Neural cell (in vitro differentiated cells): ENCODE measurements at regions not wholly inside any gene's neighbourhood (a gene's known extent, or its start where the extent isn't known, plus 50 kb on each side); places are given as distances from the start of the nearest gene placed in this dataset.
"Not testable (repeated sequence)": the region's sequence is repeated elsewhere in the genome, so short reads cannot be mapped to it uniquely, and the experiment has no call there.

Source experiments
- H2AFZ ChIP-seq: fragments of 200-600, 300-800 bp; sonication (generic), shearing (Covaris generic); 2 replicates; pipeline ENCODE4 v1.6.0; 2014; ENCODE audit warnings: low read depth, mild to moderate bottlenecking, antibody characterized with exemption, low read length, moderate library complexity
- H3F3A ChIP-seq: fragments of 200-600 bp; shearing (Covaris generic); 2 replicates; pipeline ENCODE4 v1.6.1; 2016; ENCODE audit warnings: mild to moderate bottlenecking, moderate library complexity, mixed read lengths, antibody characterized with exemption, low read length; ENCODE audit not compliant: insufficient read depth, poor library complexity, severe bottlenecking
- H3K27ac ChIP-seq: fragments of 200-600, 300-800 bp; sonication (generic), shearing (Covaris generic); 2 replicates; pipeline ENCODE4 v1.5.1; 2014; ENCODE audit warnings: mild to moderate bottlenecking, low read length, moderate library complexity
- H3K27me3 ChIP-seq: fragments of 300-800, 200-600 bp; sonication (generic), shearing (Covaris generic); 2 replicates; pipeline ENCODE4 v1.6.0; 2014; ENCODE audit warnings: mild to moderate bottlenecking, low read depth, low read length, moderate library complexity; ENCODE audit not compliant: insufficient read depth
- H3K36me3 ChIP-seq: fragments of 300-800, 200-600 bp; sonication (generic), shearing (Covaris generic); 2 replicates; pipeline ENCODE4 v1.5.1; 2014; ENCODE audit warnings: mild to moderate bottlenecking, antibody characterized with exemption, low read length, moderate library complexity; ENCODE audit not compliant: insufficient read depth
- H3K4me2 ChIP-seq: fragments of 300-800, 200-600 bp; sonication (generic), shearing (Covaris generic); 2 replicates; pipeline ENCODE4 v1.6.0; 2014; ENCODE audit warnings: mild to moderate bottlenecking, low read length
- H3K4me3 ChIP-seq: fragments of 300-800, 200-600 bp; sonication (generic), shearing (Covaris generic); 2 replicates; pipeline ENCODE4 v1.5.1; 2014; ENCODE audit warnings: mild to moderate bottlenecking, low read length, moderate library complexity
- H3K79me2 ChIP-seq: fragments of 200-600 bp; shearing (Covaris generic); replicated peaks from 2 replicates; pipeline ENCODE4 v1.6.0; 2014; ENCODE audit warnings: mild to moderate bottlenecking, low read length, moderate library complexity; ENCODE audit not compliant: insufficient read depth
- H3K9ac ChIP-seq: fragments of 300-800, 200-600 bp; sonication (generic), shearing (Covaris generic); 2 replicates; pipeline ENCODE4 v1.6.1; 2016; ENCODE audit warnings: mild to moderate bottlenecking, low read length, mixed read lengths
- H3K9me2 ChIP-seq: fragments of 200-600 bp; shearing (Covaris generic); 2 replicates; pipeline ENCODE4 v1.6.1; 2016; ENCODE audit warnings: mild to moderate bottlenecking, low read length, mixed read lengths; ENCODE audit not compliant: insufficient read depth
- H3K9me3 ChIP-seq: fragments of 200-600, 300-800 bp; sonication (generic), shearing (Covaris generic); 2 replicates; pipeline ENCODE4 v1.6.1; 2016; ENCODE audit warnings: mild to moderate bottlenecking, mixed run types, low read length, moderate library complexity, mixed read lengths
- H4K20me1 ChIP-seq: fragments of 200-600 bp; shearing (Covaris generic); 2 replicates; pipeline ENCODE4 v1.6.1; 2016; ENCODE audit warnings: mild to moderate bottlenecking, mixed run types; ENCODE audit not compliant: insufficient read depth
- EP300 ChIP-seq: fragments of 450-650 bp; conservative IDR thresholded peaks from 2 replicates; pipeline ENCODE4 v1.6.1; 2014; ENCODE audit warnings: antibody characterized with exemption, mild to moderate bottlenecking, moderate library complexity; ENCODE audit not compliant: poor library complexity, severe bottlenecking
- EZH2 ChIP-seq: fragments of 200-600, 300-800 bp; shearing (Covaris generic), sonication (generic); IDR thresholded peaks from 2 replicates; pipeline ENCODE4 v1.6.1; 2014; ENCODE audit warnings: antibody characterized with exemption, low read length, borderline replicate concordance, mild to moderate bottlenecking; ENCODE audit not compliant: insufficient read depth, poor library complexity, severe bottlenecking
- MXI1 ChIP-seq: fragments of 450-650 bp; conservative IDR thresholded peaks from 2 replicates; pipeline ENCODE4 v1.6.1; 2014; ENCODE audit warnings: antibody characterized with exemption, mild to moderate bottlenecking; ENCODE audit not compliant: poor library complexity, severe bottlenecking
- POLR2AphosphoS5 ChIP-seq: IDR thresholded peaks from 2 replicates; pipeline ENCODE4 v1.6.1; 2012
- RAD21 ChIP-seq: fragments of 450-650 bp; conservative IDR thresholded peaks from 2 replicates; pipeline ENCODE4 v1.6.1; 2014; ENCODE audit warnings: antibody characterized with exemption, mild to moderate bottlenecking, moderate library complexity
- SMC3 ChIP-seq: fragments of 450-650 bp; conservative IDR thresholded peaks from 2 replicates; pipeline ENCODE4 v1.6.1; 2014; ENCODE audit warnings: antibody characterized with exemption, mild to moderate bottlenecking, moderate library complexity; ENCODE audit not compliant: poor library complexity
- TAF1 ChIP-seq: IDR thresholded peaks from 2 replicates; pipeline ENCODE4 v1.6.1; 2012; ENCODE audit warnings: low read depth
- TF ChIP-seq, protein P1 (sequence below): IDR thresholded peaks from 2 replicates; pipeline ENCODE4 v1.6.1; 2012; ENCODE audit warnings: borderline replicate concordance
- TF ChIP-seq, protein P2 (sequence below): fragments of 450-650 bp; IDR thresholded peaks from 2 replicates; pipeline ENCODE4 v1.5.1; 2014; ENCODE audit warnings: antibody characterized with exemption, mild to moderate bottlenecking, moderate library complexity; ENCODE audit not compliant: poor library complexity, severe bottlenecking

DNA sequence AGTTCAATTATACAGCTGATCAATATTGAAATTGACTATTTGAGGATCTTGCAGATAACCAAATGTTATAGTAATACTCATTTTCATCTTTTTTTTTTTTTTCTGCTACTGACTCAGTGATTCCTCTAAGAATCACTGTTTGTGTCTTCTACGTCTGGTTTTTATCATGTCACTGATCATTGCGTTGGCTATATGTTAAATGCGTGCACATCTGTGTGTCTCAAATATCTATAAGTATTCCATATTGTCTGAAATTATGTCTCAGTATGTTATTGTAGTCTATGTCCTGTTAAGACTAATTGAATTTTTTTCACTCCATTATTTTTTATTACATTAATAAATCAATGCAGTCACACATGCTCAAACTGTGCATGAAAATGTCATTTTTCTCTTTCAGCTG lies 200.5 kb downstream of the PCDH20 start:
- H3F3A ChIP-seq, result no peaks in the 10 kb centered on the region

DNA sequence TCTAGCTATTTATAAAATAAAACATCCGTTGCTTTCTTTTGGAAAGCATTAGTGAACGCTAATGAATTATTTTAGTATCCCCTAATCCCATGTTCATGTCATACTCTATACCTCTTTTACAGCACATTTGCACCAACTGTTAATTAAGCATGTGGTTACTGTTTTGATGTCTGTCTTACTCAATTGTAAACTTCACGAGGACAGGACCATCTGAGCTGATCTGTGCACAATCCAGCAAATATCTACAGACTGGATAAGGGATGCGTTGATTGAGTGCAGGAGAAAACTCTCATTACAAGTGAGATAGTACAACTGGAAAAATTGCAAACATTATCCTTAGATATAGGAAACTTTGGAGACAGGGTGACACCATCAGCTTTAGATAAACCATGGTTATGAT lies 201.1 kb downstream of the PCDH20 start:
- H3K27ac ChIP-seq, result no peak overlapping the region
- H3K4me3 ChIP-seq, result no peak overlapping the region
- H3K9me3 ChIP-seq, result peaks cover 3% of the 10 kb centered on the region
- H3F3A ChIP-seq, result no peaks in the 10 kb centered on the region
- no peak overlapping the region for H2AFZ ChIP-seq
- TF ChIP-seq, protein P1, sequence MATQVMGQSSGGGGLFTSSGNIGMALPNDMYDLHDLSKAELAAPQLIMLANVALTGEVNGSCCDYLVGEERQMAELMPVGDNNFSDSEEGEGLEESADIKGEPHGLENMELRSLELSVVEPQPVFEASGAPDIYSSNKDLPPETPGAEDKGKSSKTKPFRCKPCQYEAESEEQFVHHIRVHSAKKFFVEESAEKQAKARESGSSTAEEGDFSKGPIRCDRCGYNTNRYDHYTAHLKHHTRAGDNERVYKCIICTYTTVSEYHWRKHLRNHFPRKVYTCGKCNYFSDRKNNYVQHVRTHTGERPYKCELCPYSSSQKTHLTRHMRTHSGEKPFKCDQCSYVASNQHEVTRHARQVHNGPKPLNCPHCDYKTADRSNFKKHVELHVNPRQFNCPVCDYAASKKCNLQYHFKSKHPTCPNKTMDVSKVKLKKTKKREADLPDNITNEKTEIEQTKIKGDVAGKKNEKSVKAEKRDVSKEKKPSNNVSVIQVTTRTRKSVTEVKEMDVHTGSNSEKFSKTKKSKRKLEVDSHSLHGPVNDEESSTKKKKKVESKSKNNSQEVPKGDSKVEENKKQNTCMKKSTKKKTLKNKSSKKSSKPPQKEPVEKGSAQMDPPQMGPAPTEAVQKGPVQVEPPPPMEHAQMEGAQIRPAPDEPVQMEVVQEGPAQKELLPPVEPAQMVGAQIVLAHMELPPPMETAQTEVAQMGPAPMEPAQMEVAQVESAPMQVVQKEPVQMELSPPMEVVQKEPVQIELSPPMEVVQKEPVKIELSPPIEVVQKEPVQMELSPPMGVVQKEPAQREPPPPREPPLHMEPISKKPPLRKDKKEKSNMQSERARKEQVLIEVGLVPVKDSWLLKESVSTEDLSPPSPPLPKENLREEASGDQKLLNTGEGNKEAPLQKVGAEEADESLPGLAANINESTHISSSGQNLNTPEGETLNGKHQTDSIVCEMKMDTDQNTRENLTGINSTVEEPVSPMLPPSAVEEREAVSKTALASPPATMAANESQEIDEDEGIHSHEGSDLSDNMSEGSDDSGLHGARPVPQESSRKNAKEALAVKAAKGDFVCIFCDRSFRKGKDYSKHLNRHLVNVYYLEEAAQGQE, result no peak
- no peak for TF ChIP-seq SMC3
- H3K36me3 ChIP-seq, result no peaks in the 10 kb centered on the region
- H3K9me2 ChIP-seq, result no peaks in the 10 kb centered on the region
- no peak overlapping the region for H3K9ac ChIP-seq
- no peaks in the 10 kb centered on the region for H4K20me1 ChIP-seq
- H3K27me3 ChIP-seq, result no peaks in the 10 kb centered on the region
- no peaks in the 10 kb centered on the region for H3K79me2 ChIP-seq
- H3K4me2 ChIP-seq, result no peak overlapping the region

More for the DNA sequence above, 200.5 kb downstream of the PCDH20 start:
- H3K4me2 ChIP-seq, result no peak overlapping the region
- no peaks in the 10 kb centered on the region for H3K27me3 ChIP-seq
- H2AFZ ChIP-seq, result no peak overlapping the region
- peaks cover 3% of the 10 kb centered on the region for H3K9me3 ChIP-seq
- H3K9me2 ChIP-seq, result no peaks in the 10 kb centered on the region
- H3K36me3 ChIP-seq, result no peaks in the 10 kb centered on the region
- no peaks in the 10 kb centered on the region for H3K79me2 ChIP-seq
- H3K9ac ChIP-seq, result no peak overlapping the region
- H3K27ac ChIP-seq, result no peak overlapping the region
- H4K20me1 ChIP-seq, result no peaks in the 10 kb centered on the region
- no peak overlapping the region for H3K4me3 ChIP-seq
- TF ChIP-seq EP300, result no peak
- TF ChIP-seq, protein P2, sequence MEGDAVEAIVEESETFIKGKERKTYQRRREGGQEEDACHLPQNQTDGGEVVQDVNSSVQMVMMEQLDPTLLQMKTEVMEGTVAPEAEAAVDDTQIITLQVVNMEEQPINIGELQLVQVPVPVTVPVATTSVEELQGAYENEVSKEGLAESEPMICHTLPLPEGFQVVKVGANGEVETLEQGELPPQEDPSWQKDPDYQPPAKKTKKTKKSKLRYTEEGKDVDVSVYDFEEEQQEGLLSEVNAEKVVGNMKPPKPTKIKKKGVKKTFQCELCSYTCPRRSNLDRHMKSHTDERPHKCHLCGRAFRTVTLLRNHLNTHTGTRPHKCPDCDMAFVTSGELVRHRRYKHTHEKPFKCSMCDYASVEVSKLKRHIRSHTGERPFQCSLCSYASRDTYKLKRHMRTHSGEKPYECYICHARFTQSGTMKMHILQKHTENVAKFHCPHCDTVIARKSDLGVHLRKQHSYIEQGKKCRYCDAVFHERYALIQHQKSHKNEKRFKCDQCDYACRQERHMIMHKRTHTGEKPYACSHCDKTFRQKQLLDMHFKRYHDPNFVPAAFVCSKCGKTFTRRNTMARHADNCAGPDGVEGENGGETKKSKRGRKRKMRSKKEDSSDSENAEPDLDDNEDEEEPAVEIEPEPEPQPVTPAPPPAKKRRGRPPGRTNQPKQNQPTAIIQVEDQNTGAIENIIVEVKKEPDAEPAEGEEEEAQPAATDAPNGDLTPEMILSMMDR, result no peak
- no peak for TF ChIP-seq POLR2AphosphoS5
- no peak for TF ChIP-seq SMC3
- no peak for TF ChIP-seq RAD21
- TF ChIP-seq TAF1, result no peak
- no peak for TF ChIP-seq MXI1
- TF ChIP-seq, protein P1, result no peak
- no peak for TF ChIP-seq EZH2

DNA sequence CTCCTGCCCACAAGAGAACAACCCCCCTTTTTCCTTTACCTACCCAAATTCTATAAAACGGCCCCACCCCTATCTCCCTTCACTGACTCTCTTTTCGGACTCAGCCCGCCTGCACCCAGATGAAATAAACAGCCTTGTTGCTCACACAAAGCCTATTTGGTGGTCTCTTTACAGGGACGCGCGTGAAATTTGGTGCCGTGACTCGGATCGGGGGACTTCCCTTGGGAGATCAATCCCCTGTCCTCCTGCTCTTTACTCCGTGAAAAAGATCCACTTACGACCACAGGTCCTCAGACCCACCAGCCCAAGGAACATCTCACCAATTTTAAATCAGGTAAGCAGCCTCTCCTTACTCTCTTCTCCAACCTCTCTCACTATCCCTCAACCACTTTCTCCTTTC lies 209.8 kb downstream of the PCDH20 start:
- not testable (repeated sequence) for H3K9me2 ChIP-seq, H3K9ac ChIP-seq, H3K27me3 ChIP-seq, H3K79me2 ChIP-seq, H3K27ac ChIP-seq, H4K20me1 ChIP-seq, H2AFZ ChIP-seq, H3K4me2 ChIP-seq, H3K36me3 ChIP-seq, H3F3A ChIP-seq, H3K4me3 ChIP-seq, H3K9me3 ChIP-seq
